Coronary artery (tissue), 2 donors: ENCODE measurements at regions not wholly inside any gene's neighbourhood (a gene's known extent, or its start where the extent isn't known, plus 50 kb on each side); places are given as distances from the start of the nearest gene placed in this dataset.

ENCODE experiments used
- DNase-seq: peaks from one replicate; pipeline ENCODE4 v3.0.0-alpha.2; 2017; ENCODE audit warnings: low spot score
- H3K27ac ChIP-seq, 2 donors: fragments of 200-600 bp; sonication (generic); one replicate each; pipeline ENCODE4 v1.5.1; 2016 to 2019
- H3K4me3 ChIP-seq: fragments of 200-600 bp; sonication (generic); 2 replicates; pipeline ENCODE4 v1.5.1; 2016; ENCODE audit warnings: mild to moderate bottlenecking, moderate library complexity
- CTCF ChIP-seq: fragments of 200-600 bp; sonication (generic); IDR thresholded peaks from one replicate; pipeline ENCODE4 v1.5.1; 2019; ENCODE audit warnings: antibody characterized with exemption

DNA sequence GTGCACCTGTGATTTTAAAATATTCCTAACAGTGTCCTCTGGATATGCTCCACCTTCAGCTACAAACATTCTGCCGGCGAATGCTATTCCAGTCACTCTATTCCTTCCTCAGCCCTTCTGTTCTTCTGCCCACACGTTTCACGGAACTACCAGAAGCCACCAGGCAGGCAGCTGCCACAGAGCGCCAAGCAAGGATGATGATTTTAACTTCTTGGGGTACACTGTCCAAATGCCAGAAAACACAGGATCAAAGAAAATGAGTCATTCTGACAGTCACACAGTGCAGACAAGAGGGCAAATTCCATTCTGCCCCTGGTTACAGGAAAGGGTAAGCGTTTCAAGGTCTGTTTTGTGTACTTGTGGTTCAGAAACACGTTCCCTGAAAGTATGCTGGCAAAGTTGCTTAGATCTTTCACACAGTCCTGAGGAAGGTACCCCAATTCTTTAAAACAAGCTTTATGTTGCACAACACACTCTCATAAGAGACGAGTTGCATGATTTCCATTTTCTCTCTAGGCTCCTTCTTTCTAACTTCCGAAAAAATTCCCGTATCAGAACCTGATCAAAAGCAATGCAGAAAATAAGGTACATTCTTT lies 508.3 kb upstream of the PKN2 start:
- DNase-seq: no peak
- Histone ChIP-seq H3K4me3 (no peak overlapping the region), H3K27ac (no peak overlapping the region)
- TF ChIP-seq CTCF: no peak

- TF ChIP-seq CTCF: no peak
- Histone ChIP-seq H3K4me3 (no peak overlapping the region), H3K27ac (no peak overlapping the region)
- DNase-seq: no peak
Observed at GRCh38 chr1:88179943-88180342, 504.1 kb upstream of the PKN2 start.

- no peak overlapping the region for H3K4me3 ChIP-seq
- H3K27ac ChIP-seq: no peak overlapping the region
- peak; percentile 55 for TF ChIP-seq CTCF
- no peak for DNase-seq
Observed at GRCh38 chr1:88180449-88181108, 503.5 kb upstream of the PKN2 start.

- no peak for DNase-seq
- Histone ChIP-seq H3K4me3 (no peak overlapping the region), H3K27ac (no peak overlapping the region)
- TF ChIP-seq CTCF: no peak
Observed at GRCh38 chr1:88186911-88187310, 497.2 kb upstream of the PKN2 start.

DNA sequence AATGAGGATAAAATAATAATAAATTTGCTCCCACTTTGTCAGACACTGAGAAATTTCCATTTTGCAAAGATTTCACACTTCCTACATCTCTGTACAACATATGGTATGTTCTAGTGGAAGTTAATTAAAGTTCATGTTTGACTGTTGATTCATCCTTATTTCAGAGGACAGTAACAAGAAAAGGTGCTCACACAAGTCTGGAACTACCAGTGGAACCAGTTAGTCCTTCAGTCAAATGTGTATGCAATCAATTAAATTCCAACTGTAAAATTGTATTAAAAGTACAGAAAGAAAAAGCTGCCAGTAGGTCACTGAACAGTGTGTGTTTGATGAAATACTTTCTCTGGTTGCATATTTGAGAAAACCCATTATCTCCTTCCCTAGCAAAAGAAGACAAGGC lies 496.0 kb upstream of the PKN2 start:
- H3K27ac ChIP-seq: no peak overlapping the region
- TF ChIP-seq CTCF: no peak
- H3K4me3 ChIP-seq: no peak overlapping the region
- DNase-seq: no peak

DNA sequence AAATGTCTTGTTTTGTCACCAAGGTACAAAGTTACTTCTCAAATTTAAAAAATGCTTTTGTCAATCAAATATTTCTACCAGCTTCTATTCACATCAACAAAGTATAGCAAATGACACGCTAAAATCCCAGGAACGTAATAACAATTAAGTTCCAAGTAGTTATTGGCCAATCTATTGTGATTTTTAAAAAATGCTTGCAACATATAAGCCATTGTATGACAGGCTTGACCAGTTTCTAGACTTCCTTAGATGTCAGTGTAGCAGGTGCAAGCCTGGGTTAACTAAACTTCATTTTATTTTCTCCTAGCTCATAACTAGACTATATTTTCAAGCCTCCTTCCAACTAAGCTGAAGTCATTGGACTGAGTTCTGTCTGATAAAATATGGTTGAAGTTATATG lies 494.5 kb upstream of the PKN2 start:
- Histone ChIP-seq H3K27ac (no peak overlapping the region), H3K4me3 (no peak overlapping the region)
- TF ChIP-seq CTCF: no peak
- no peak for DNase-seq

DNA sequence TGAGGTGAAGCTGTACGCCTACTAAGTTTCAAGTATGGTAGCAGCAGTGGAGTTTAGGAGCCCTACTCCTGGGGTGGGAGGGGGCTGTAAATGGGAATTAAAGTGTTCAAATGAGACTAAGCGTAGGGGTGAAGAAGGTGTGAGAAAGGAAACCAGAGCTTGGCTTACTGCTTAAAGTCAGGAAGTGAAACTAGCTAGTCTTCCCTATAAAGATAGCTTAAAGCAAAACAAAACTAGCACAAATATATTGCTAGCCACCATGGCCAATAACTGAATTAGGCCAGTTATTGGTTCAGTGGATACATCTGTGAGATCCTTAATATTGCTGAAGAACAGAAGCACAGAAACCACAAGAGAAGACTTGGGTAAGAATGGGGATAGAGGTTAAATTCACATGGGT lies 492.2 kb upstream of the PKN2 start:
- no peak for TF ChIP-seq CTCF
- no peak for DNase-seq
- Histone ChIP-seq H3K27ac (no peak overlapping the region), H3K4me3 (no peak overlapping the region)
